ENCODE measurements at regions not wholly inside any gene's neighbourhood (a gene's known extent, or its start where the extent isn't known, plus 50 kb on each side); places are given as distances from the start of the nearest gene placed in this dataset.

- DNase-seq: no peak
These were observed 218.1 kb downstream of the SP3 start for GRCh38 chr2:173747035-173747434.

DNA sequence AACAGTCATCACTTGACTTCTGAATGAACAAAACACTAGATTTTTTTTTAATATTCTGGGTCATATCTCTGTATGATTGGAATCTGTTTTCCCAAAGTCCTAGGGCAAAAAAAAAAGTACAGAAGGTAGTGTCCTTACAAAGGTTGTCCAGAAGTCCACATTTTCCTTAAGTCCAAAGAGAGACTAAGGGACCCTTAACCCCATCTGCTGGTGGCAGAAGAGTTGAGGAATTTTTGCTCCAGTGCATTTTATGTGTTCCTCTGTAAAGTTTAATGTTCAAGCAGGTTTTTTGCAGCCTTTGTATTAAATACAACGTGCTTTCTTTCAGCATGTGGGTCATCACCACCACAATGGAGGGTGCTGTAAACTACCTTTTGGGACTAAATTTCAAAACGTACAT is 215.9 kb downstream of the SP3 start:
- DNase-seq: no peak

GRCh38 chr2:173750353-173750801 is 214.8 kb downstream of the SP3 start:
- DNase-seq: no peak

GRCh38 chr2:173750831-173751230 is 214.3 kb downstream of the SP3 start:
- DNase-seq: no peak

DNA sequence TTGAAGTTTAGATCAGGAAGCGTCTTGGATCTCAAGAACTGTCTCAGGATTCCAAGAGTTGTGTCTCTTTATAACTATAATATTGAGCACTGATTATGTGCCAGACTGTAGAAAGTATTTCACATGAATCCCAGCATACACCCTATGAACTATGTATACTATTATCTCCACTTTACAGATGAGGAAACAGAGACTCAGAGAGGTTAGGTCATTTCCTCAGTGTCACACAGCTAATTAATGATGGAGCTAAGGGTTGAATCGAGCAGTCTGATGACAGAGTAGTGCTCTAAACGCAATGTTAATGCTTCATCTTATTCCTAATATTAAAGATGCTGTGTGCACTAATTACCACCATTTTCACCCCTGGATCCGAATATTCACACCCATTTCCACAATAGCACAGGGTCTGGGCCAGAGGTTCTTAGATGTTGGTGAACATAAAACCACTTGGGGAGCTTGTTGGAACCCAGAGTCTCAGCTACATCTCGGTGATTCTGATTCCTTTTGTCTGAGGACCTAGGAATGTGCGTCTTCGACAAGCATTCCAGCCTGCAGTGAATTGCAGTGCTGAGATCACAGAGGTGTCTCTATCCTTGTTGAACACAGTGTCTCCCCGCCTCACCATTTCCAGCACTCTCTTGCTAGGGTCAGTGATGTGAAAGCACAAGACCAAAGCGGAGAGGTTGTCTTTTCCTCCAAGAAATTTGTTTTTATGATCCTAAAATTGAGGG is 213.8 kb downstream of the SP3 start:
- DNase-seq: no peak

- no peak for DNase-seq
These were observed 213.0 kb downstream of the SP3 start for GRCh38 chr2:173752152-173752551.

DNA sequence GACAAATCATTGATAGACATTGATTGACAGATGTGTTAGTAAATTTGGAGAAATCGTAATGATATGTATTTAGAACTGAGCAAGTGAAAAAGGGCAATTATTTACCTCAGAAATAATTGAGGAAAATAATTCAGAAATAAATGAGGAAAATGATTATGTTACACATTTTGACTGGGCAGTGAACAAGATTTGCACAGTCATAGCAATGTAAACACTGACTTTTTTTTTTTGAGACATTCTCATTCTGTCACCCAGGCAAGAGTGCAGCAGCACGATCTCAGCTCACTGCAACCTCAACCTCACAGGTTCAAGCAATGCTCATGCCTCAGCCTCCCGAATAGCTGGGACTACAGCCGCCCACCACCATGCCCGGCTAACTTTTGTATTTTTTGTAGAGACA is 211.7 kb downstream of the SP3 start:
- no peak for DNase-seq

DNA sequence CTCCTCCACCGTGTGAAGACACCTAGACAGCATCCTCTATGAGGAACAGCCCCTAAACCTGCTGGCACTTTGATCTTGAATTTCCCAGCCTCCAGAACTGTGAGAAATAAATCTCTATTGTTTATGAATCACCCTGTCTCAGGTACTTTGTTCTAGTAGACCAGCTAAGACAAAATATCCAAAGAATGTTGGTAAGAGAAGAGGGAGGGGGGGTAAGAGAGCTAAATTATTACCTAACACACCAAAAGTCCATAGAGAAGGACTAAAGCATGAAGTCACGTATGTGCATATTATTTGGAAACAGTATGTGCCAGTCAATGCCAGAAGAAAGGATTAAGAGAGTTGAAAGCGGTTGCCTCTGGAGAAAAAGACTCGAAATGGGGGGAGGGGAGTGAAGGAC is 211.0 kb downstream of the SP3 start:
- DNase-seq: no peak

DNA sequence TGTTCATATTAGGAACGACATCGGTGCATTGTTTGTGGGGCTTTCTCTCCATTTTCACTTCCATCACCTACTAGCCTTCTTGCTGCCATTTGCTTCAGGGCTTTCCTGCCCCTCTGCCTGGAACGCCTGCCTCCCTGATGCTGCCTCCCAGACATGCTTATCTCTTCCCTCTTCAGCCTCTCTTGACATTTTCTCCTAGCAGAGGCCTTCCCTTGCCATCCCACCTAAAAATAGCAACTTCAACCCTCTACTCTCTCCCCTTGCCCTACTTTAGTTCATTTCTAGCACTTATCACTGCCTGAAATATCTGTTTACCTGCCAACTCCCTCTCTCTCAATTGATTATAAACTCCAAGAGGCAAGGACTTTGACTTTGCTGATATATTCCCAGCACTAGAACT is 210.3 kb downstream of the SP3 start:
- no peak for DNase-seq

DNA sequence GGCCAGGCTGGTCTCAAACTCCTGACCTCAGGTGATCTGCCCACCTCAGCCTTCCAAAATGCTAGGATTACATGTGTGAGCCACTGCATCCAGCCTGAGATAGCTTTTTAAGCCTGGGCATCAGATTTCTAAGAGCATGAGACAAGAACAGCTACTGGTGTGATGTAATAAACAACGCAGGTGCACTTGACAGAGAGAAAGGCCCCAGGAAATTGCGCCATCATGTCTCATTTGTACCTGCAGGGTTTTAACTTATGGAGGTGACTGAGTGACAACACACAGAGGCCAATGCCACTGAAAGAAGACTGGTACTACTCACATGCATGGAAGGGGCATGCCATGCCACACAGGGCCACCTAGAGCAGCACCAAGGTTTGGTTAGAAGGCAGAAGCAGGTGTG is 209.4 kb downstream of the SP3 start:
- no peak for DNase-seq

DNA sequence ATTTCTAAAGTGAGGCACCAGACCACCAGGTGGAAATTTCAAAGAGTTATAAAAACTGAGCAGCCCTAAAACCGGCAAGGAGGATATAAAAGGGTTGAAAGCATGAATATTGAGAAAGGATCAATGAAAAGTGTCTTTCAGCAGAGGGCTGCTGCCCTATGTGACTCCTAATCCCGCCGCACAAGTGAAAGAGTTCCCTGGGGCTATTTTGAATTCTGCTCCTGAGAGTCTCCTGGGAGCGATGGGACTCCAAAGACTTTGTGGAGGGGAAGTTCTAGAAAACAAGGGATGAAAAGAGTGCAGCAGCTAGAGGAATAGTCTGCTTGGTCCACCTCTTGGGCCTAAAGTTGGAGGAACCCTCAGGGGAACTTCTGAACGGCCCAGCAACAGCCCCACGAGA is 205.2 kb downstream of the SP3 start:
- no peak for DNase-seq

DNA sequence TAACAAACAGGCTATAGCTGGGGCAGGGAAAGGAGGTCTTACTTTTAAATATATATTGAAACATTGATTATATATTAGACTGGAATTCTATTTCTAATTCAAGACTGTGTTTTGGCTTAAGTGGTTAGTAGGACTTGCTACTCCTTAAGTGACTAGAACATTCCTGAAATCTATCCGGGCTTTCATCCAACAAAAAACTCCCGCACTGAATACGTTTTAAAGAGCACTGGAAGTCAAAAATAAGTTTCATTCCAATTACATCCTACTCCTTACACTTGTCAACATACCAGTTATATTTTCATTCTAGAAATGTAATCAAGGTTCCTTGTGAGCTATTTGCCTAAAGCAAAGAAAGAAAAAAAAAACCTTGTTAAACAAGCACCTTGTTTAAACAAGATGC is 204.6 kb downstream of the SP3 start:
- no peak for DNase-seq

GRCh38 chr2:173761603-173762119 is 203.5 kb downstream of the SP3 start:
- no peak for DNase-seq

DNA sequence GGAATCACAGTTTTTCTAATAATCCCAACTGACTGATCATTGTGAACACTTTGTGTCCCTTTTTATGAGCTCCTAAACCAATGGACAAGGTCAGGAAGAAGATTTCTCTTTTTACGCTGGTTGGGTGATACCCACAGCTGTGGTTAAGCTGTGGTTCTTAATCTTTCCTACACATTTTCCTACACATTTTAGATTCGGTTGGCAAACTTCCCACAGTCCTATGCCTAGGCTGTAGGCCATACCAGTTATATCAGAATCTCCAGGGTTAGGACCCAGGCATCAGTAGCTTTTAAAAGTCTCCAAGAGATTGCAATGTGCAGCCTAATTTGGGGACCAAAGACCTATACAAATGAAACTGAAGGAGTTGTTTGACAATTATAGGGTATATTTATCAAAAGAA is 203.0 kb downstream of the SP3 start:
- DNase-seq: no peak

- DNase-seq: no peak
These were observed 202.3 kb downstream of the SP3 start for GRCh38 chr2:173762864-173763263.

DNA sequence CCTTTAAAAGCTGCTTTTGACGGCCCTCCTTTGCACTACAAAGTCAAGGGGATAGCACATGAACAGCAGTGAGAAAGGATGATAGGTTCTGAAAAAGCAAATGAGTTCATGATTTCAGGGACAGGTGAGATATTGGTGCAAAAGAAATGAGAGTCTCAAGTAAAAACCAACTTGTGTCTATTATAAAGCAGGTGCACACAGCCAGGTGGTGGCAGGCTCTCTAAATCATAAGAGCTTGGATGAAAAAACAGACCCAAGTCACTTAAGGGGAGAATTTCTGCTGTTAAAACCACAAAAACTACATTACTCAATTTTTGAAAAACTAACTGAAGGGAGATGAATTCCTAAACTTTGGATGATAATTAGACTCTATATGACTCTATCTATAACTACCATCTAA is 201.5 kb downstream of the SP3 start:
- no peak for DNase-seq

GRCh38 chr2:173764094-173764493 is 201.1 kb downstream of the SP3 start:
- no peak for DNase-seq

GRCh38 chr2:173766537-173767289 is 198.5 kb downstream of the SP3 start:
- DNase-seq: no peak

GRCh38 chr2:173770947-173771678 is 194.1 kb downstream of the SP3 start:
- no peak for DNase-seq

GRCh38 chr2:173772205-173772604 is 193.0 kb downstream of the SP3 start:
- no peak for DNase-seq

- DNase-seq: no peak
These were observed 192.1 kb downstream of the SP3 start for GRCh38 chr2:173773076-173773475.

- DNase-seq: no peak
These were observed 189.7 kb downstream of the SP3 start for GRCh38 chr2:173775440-173775839.

GRCh38 chr2:173782681-173783080 is 182.5 kb downstream of the SP3 start:
- no peak for DNase-seq

DNA sequence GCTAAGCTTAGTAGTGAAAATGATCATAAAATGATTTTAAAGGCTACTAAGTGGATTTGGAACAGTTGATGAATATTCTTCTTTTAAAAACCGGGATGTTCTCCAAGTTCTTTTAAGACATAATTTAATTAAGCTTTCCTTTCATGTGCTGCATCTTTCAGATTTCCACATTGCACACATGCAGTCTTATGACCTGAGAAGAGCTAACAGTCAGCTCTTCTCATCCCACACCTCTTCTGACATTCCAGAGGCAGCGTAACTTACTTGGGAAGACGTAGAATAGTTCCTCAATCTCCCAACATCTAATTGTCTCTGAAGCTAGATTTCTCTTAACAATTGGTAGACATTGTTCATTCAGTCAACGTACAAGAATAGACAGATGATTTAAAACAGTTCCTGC is 181.8 kb downstream of the SP3 start:
- DNase-seq: no peak
